SK-N-SH (cell line): ENCODE measurements at regions not wholly inside any gene's neighbourhood (a gene's known extent, or its start where the extent isn't known, plus 50 kb on each side); places are given as distances from the start of the nearest gene placed in this dataset.

ENCODE experiments used
- EZH2phosphoT487 ChIP-seq: fragments of 200-600 bp; sonication (generic); IDR thresholded peaks from 2 replicates; pipeline ENCODE4 v1.6.1; 2017; ENCODE audit warnings: low read depth, mixed run types, mild to moderate bottlenecking, antibody characterized with exemption, moderate library complexity, borderline replicate concordance
- GABPA ChIP-seq: IDR thresholded peaks from 2 replicates; pipeline ENCODE4 v1.4.0; 2012; ENCODE audit warnings: low read depth, mild to moderate bottlenecking
- MEF2A ChIP-seq: IDR thresholded peaks from 2 replicates; pipeline ENCODE4 v1.4.0; 2012; ENCODE audit warnings: low read depth, borderline replicate concordance
- POLR2AphosphoS5 ChIP-seq: IDR thresholded peaks from 2 replicates; pipeline ENCODE4 v1.6.1; 2012; ENCODE audit warnings: low read depth, low read length
- RAD21 ChIP-seq: IDR thresholded peaks from 2 replicates; pipeline ENCODE4 v1.6.1; 2012; ENCODE audit warnings: mild to moderate bottlenecking, low read length
- TAF1 ChIP-seq: IDR thresholded peaks from 2 replicates; pipeline ENCODE4 v1.6.1; 2012; ENCODE audit warnings: low read depth, mild to moderate bottlenecking, low read length, moderate library complexity, borderline replicate concordance
- TF ChIP-seq, protein P1 (sequence below): fragments of 200-600 bp; sonication (generic); IDR thresholded peaks from 2 replicates; pipeline ENCODE4 v1.6.1; 2017; ENCODE audit warnings: antibody characterized with exemption, mild to moderate bottlenecking, moderate library complexity
- TF ChIP-seq, protein P2 (sequence below): IDR thresholded peaks from 2 replicates; pipeline ENCODE4 v1.6.1; 2012; ENCODE audit warnings: mild to moderate bottlenecking, low read depth, low read length, moderate library complexity
- TF ChIP-seq, protein P3 (sequence below): fragments of 150-350 bp; IDR thresholded peaks from 2 replicates; pipeline ENCODE4 v1.6.1; 2016; ENCODE audit warnings: mild to moderate bottlenecking, low read depth, low read length

GRCh38 chr4:163591614-163592020 lies 97.1 kb downstream of the TMA16 start:
- TF ChIP-seq, protein P1, sequence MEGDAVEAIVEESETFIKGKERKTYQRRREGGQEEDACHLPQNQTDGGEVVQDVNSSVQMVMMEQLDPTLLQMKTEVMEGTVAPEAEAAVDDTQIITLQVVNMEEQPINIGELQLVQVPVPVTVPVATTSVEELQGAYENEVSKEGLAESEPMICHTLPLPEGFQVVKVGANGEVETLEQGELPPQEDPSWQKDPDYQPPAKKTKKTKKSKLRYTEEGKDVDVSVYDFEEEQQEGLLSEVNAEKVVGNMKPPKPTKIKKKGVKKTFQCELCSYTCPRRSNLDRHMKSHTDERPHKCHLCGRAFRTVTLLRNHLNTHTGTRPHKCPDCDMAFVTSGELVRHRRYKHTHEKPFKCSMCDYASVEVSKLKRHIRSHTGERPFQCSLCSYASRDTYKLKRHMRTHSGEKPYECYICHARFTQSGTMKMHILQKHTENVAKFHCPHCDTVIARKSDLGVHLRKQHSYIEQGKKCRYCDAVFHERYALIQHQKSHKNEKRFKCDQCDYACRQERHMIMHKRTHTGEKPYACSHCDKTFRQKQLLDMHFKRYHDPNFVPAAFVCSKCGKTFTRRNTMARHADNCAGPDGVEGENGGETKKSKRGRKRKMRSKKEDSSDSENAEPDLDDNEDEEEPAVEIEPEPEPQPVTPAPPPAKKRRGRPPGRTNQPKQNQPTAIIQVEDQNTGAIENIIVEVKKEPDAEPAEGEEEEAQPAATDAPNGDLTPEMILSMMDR: no peak
- no peak for TF ChIP-seq RAD21
- TF ChIP-seq EZH2phosphoT487: no peak
- TF ChIP-seq, protein P2, sequence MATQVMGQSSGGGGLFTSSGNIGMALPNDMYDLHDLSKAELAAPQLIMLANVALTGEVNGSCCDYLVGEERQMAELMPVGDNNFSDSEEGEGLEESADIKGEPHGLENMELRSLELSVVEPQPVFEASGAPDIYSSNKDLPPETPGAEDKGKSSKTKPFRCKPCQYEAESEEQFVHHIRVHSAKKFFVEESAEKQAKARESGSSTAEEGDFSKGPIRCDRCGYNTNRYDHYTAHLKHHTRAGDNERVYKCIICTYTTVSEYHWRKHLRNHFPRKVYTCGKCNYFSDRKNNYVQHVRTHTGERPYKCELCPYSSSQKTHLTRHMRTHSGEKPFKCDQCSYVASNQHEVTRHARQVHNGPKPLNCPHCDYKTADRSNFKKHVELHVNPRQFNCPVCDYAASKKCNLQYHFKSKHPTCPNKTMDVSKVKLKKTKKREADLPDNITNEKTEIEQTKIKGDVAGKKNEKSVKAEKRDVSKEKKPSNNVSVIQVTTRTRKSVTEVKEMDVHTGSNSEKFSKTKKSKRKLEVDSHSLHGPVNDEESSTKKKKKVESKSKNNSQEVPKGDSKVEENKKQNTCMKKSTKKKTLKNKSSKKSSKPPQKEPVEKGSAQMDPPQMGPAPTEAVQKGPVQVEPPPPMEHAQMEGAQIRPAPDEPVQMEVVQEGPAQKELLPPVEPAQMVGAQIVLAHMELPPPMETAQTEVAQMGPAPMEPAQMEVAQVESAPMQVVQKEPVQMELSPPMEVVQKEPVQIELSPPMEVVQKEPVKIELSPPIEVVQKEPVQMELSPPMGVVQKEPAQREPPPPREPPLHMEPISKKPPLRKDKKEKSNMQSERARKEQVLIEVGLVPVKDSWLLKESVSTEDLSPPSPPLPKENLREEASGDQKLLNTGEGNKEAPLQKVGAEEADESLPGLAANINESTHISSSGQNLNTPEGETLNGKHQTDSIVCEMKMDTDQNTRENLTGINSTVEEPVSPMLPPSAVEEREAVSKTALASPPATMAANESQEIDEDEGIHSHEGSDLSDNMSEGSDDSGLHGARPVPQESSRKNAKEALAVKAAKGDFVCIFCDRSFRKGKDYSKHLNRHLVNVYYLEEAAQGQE: no peak
- no peak for TF ChIP-seq POLR2AphosphoS5
- no peak for TF ChIP-seq TAF1
- no peak for TF ChIP-seq MEF2A
- no peak for TF ChIP-seq GABPA
- TF ChIP-seq, protein P3, sequence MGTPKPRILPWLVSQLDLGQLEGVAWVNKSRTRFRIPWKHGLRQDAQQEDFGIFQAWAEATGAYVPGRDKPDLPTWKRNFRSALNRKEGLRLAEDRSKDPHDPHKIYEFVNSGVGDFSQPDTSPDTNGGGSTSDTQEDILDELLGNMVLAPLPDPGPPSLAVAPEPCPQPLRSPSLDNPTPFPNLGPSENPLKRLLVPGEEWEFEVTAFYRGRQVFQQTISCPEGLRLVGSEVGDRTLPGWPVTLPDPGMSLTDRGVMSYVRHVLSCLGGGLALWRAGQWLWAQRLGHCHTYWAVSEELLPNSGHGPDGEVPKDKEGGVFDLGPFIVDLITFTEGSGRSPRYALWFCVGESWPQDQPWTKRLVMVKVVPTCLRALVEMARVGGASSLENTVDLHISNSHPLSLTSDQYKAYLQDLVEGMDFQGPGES: no peak
